Kidney tubule cell (primary cell): ENCODE measurements at regions not wholly inside any gene's neighbourhood (a gene's known extent, or its start where the extent isn't known, plus 50 kb on each side); places are given as distances from the start of the nearest gene placed in this dataset.
A peak's percentile ranks its signal among the peaks of the same experiment; 100 is the strongest.

Source experiments
- DNase-seq: peaks from one replicate; pipeline ENCODE4 v3.0.0-alpha.2; 2018; ENCODE audit warnings: low spot score

GRCh38 chr6:137353842-137354397 lies 134.7 kb upstream of the IFNGR1 start:
- DNase-seq: peak; percentile 44

- peak; percentile 83 for DNase-seq
These were observed 134.2 kb upstream of the IFNGR1 start for GRCh38 chr6:137353346-137353745.

- peak; percentile 41 for DNase-seq
These were observed 133.7 kb upstream of the IFNGR1 start for GRCh38 chr6:137352859-137353258.

GRCh38 chr6:137351890-137352289 lies 132.7 kb upstream of the IFNGR1 start:
- DNase-seq: peak; percentile 40

- no peak for DNase-seq
These were observed 131.7 kb upstream of the IFNGR1 start for GRCh38 chr6:137350857-137351256.

GRCh38 chr6:137349856-137350830 lies 131.0 kb upstream of the IFNGR1 start:
- DNase-seq: no peak

GRCh38 chr6:137348777-137349176 lies 129.6 kb upstream of the IFNGR1 start:
- DNase-seq: no peak

GRCh38 chr6:137343241-137343640 lies 124.1 kb upstream of the IFNGR1 start:
- no peak for DNase-seq

- no peak for DNase-seq
These were observed 123.5 kb upstream of the IFNGR1 start for GRCh38 chr6:137342607-137343190.

GRCh38 chr6:137341681-137342195 lies 122.6 kb upstream of the IFNGR1 start:
- DNase-seq: peak; percentile 49

- DNase-seq: peak; percentile 27
These were observed 120.9 kb upstream of the IFNGR1 start for GRCh38 chr6:137339929-137340559.

GRCh38 chr6:137334884-137335283 lies 115.7 kb upstream of the IFNGR1 start:
- no peak for DNase-seq

GRCh38 chr6:137334094-137334493 lies 114.9 kb upstream of the IFNGR1 start:
- DNase-seq: no peak

GRCh38 chr6:137332637-137333280 lies 113.6 kb upstream of the IFNGR1 start:
- no peak for DNase-seq

GRCh38 chr6:137323860-137324259 lies 104.7 kb upstream of the IFNGR1 start:
- DNase-seq: no peak

GRCh38 chr6:137320271-137320670 lies 101.1 kb upstream of the IFNGR1 start:
- DNase-seq: no peak

- DNase-seq: no peak
These were observed 97.4 kb upstream of the IFNGR1 start for GRCh38 chr6:137316626-137317025.

- DNase-seq: no peak
These were observed 95.9 kb upstream of the IFNGR1 start for GRCh38 chr6:137315081-137315480.

- DNase-seq: peak; percentile 66
These were observed 95.0 kb upstream of the IFNGR1 start for GRCh38 chr6:137313928-137314855.

- DNase-seq: no peak
These were observed 94.0 kb upstream of the IFNGR1 start for GRCh38 chr6:137313211-137313610.

GRCh38 chr6:137311940-137312339 lies 92.8 kb upstream of the IFNGR1 start:
- no peak for DNase-seq
